ENCODE measurements at regions not wholly inside any gene's neighbourhood (a gene's known extent, or its start where the extent isn't known, plus 50 kb on each side); places are given as distances from the start of the nearest gene placed in this dataset.

GRCh38 chr7:110007320-110008063 is 1083.4 kb upstream of the LRRN3 start:
- no peaks in the 10 kb centered on the region for H3K9me3 Mint-ChIP-seq (ENCODE audit: low read depth)
- no peak overlapping the region for H3K27ac Mint-ChIP-seq (ENCODE audit: unreplicated experiment)
- H3K4me3 Mint-ChIP-seq (ENCODE audit: unreplicated experiment) = no peak overlapping the region
- no peaks in the 10 kb centered on the region for H3K36me3 Mint-ChIP-seq (ENCODE audit: low read depth)
- no peaks in the 10 kb centered on the region for H3K27me3 Mint-ChIP-seq (ENCODE audit: low read depth)
- DNase-seq (ENCODE audit: low spot score) = no peak
- H3K4me1 Mint-ChIP-seq (ENCODE audit: low read depth) = no peaks in the 10 kb centered on the region
- no peak for TF ChIP-seq CTCF (IDR thresholded peaks at IDR 0.05)

- no peaks in the 10 kb centered on the region for H3K36me3 Mint-ChIP-seq (ENCODE audit: low read depth)
- DNase-seq (ENCODE audit: low spot score) = no peak
- H3K4me1 Mint-ChIP-seq (ENCODE audit: low read depth) = no peaks in the 10 kb centered on the region
- H3K4me3 Mint-ChIP-seq (ENCODE audit: unreplicated experiment) = no peak overlapping the region
- no peak overlapping the region for H3K27ac Mint-ChIP-seq (ENCODE audit: unreplicated experiment)
- no peak for TF ChIP-seq CTCF (IDR thresholded peaks at IDR 0.05)
- H3K9me3 Mint-ChIP-seq (ENCODE audit: low read depth) = no peaks in the 10 kb centered on the region
- H3K27me3 Mint-ChIP-seq (ENCODE audit: low read depth) = no peaks in the 10 kb centered on the region
Observed at GRCh38 chr7:110010359-110010758, 1080.6 kb upstream of the LRRN3 start.

- H3K27ac Mint-ChIP-seq (ENCODE audit: unreplicated experiment) = no peak overlapping the region
- DNase-seq (ENCODE audit: low spot score) = no peak
- no peaks in the 10 kb centered on the region for H3K27me3 Mint-ChIP-seq (ENCODE audit: low read depth)
- H3K4me3 Mint-ChIP-seq (ENCODE audit: unreplicated experiment) = no peak overlapping the region
- peaks cover 4% of the 10 kb centered on the region for H3K9me3 Mint-ChIP-seq (ENCODE audit: low read depth)
- H3K4me1 Mint-ChIP-seq (ENCODE audit: low read depth) = no peaks in the 10 kb centered on the region
- no peak for TF ChIP-seq CTCF (IDR thresholded peaks at IDR 0.05)
- no peaks in the 10 kb centered on the region for H3K36me3 Mint-ChIP-seq (ENCODE audit: low read depth)
Observed at GRCh38 chr7:110017405-110017804, 1073.5 kb upstream of the LRRN3 start.

GRCh38 chr7:110027385-110027784 is 1063.5 kb upstream of the LRRN3 start:
- no peak for DNase-seq (ENCODE audit: low spot score)
- peaks cover 3% of the 10 kb centered on the region for H3K9me3 Mint-ChIP-seq (ENCODE audit: low read depth)
- no peaks in the 10 kb centered on the region for H3K36me3 Mint-ChIP-seq (ENCODE audit: low read depth)
- no peaks in the 10 kb centered on the region for H3K27me3 Mint-ChIP-seq (ENCODE audit: low read depth)
- peaks cover 8% of the 10 kb centered on the region for H3K4me1 Mint-ChIP-seq (ENCODE audit: low read depth)
- no peak overlapping the region for H3K27ac Mint-ChIP-seq (ENCODE audit: unreplicated experiment)
- no peak overlapping the region for H3K4me3 Mint-ChIP-seq (ENCODE audit: unreplicated experiment)
- no peak for TF ChIP-seq CTCF (IDR thresholded peaks at IDR 0.05)

GRCh38 chr7:110043519-110043918 is 1047.4 kb upstream of the LRRN3 start:
- DNase-seq (ENCODE audit: low spot score) = no peak
- Mint-ChIP-seq H3K36me3 (ENCODE audit: low read depth) (no peaks in the 10 kb centered on the region), H3K27me3 (ENCODE audit: low read depth) (no peaks in the 10 kb centered on the region), H3K4me3 (ENCODE audit: unreplicated experiment) (no peak overlapping the region), H3K4me1 (ENCODE audit: low read depth) (no peaks in the 10 kb centered on the region), H3K9me3 (ENCODE audit: low read depth) (no peaks in the 10 kb centered on the region), H3K27ac (ENCODE audit: unreplicated experiment) (no peak overlapping the region)
- no peak for TF ChIP-seq CTCF (IDR thresholded peaks at IDR 0.05)

Data from chondrocyte (in vitro differentiated cells).